LNCAP (cell line): ENCODE measurements at regions not wholly inside any gene's neighbourhood (a gene's known extent, or its start where the extent isn't known, plus 50 kb on each side); places are given as distances from the start of the nearest gene placed in this dataset.

ENCODE experiments used
- CTCF ChIP-seq: fragments of 450-650 bp; IDR thresholded peaks from 2 replicates; pipeline ENCODE4 v1.5.1; 2017; ENCODE audit warnings: mild to moderate bottlenecking

GRCh38 chr2:8044046-8044594, 637.7 kb upstream of the ID2 start:
- TF ChIP-seq CTCF = no peak

- TF ChIP-seq CTCF = no peak
Observed at GRCh38 chr2:8045081-8045614, 636.7 kb upstream of the ID2 start.

- no peak for TF ChIP-seq CTCF
Observed at GRCh38 chr2:8046849-8047248, 635.0 kb upstream of the ID2 start.

GRCh38 chr2:8049176-8049575, 632.7 kb upstream of the ID2 start:
- TF ChIP-seq CTCF = no peak

GRCh38 chr2:8049851-8050571, 631.8 kb upstream of the ID2 start:
- TF ChIP-seq CTCF = no peak

- no peak for TF ChIP-seq CTCF
Observed at GRCh38 chr2:8053216-8053615, 628.6 kb upstream of the ID2 start.

- TF ChIP-seq CTCF = no peak
Observed at GRCh38 chr2:8054070-8054469, 627.8 kb upstream of the ID2 start.
